GM06990 (cell line): ENCODE measurements at regions not wholly inside any gene's neighbourhood (a gene's known extent, or its start where the extent isn't known, plus 50 kb on each side); places are given as distances from the start of the nearest gene placed in this dataset.
"Not testable (repeated sequence)": the region's sequence is repeated elsewhere in the genome, so short reads cannot be mapped to it uniquely, and the experiment has no call there.

Experiments
- DNase-seq: peaks from one replicate; pipeline ENCODE4 v3.0.0-alpha.2; 2011; ENCODE audit not compliant: insufficient read length; ENCODE audit errors: extremely low read depth
- H3K27me3 ChIP-seq: replicated peaks from 2 replicates; pipeline ENCODE4 v1.6.0; 2011; ENCODE audit warnings: low read length; ENCODE audit not compliant: control insufficient read depth, insufficient read depth
- H3K36me3 ChIP-seq: 2 replicates; pipeline ENCODE4 v1.5.1; 2011; ENCODE audit warnings: low read length; ENCODE audit not compliant: control insufficient read depth, insufficient read depth
- H3K4me3 ChIP-seq: replicated peaks from 2 replicates; pipeline ENCODE4 v1.5.1; 2011; ENCODE audit warnings: low read depth, mild to moderate bottlenecking, control low read depth, low read length
- CTCF ChIP-seq: IDR thresholded peaks from 2 replicates; pipeline ENCODE4 v1.5.1; 2011; ENCODE audit warnings: low read length, control low read depth, mild to moderate bottlenecking, inconsistent platforms; ENCODE audit not compliant: insufficient read depth, poor library complexity, severe bottlenecking

GRCh38 chr6:82619573-82619972, 256.0 kb downstream of the TPBG start:
- H3K4me3 ChIP-seq = no peak overlapping the region
- TF ChIP-seq CTCF = no peak
- no peaks in the 10 kb centered on the region for H3K27me3 ChIP-seq
- H3K36me3 ChIP-seq = no peaks in the 10 kb centered on the region
- no peak for DNase-seq

GRCh38 chr6:82622461-82622860, 258.8 kb downstream of the TPBG start:
- Histone ChIP-seq H3K36me3 (no peaks in the 10 kb centered on the region), H3K27me3 (no peaks in the 10 kb centered on the region), H3K4me3 (no peak overlapping the region)
- TF ChIP-seq CTCF = no peak
- no peak for DNase-seq

GRCh38 chr6:82624251-82624650, 260.6 kb downstream of the TPBG start:
- Histone ChIP-seq H3K4me3 (no peak overlapping the region), H3K36me3 (no peaks in the 10 kb centered on the region), H3K27me3 (no peaks in the 10 kb centered on the region)
- TF ChIP-seq CTCF = no peak
- no peak for DNase-seq

- H3K27me3 ChIP-seq, H3K4me3 ChIP-seq, H3K36me3 ChIP-seq, DNase-seq: not testable (repeated sequence)
Measured at GRCh38 chr6:82626946-82627345, 263.3 kb downstream of the TPBG start.

GRCh38 chr6:82629921-82630320, 266.3 kb downstream of the TPBG start:
- no peak for DNase-seq

GRCh38 chr6:82641677-82642076, 278.1 kb downstream of the TPBG start:
- no peak for DNase-seq
- no peak for TF ChIP-seq CTCF
- Histone ChIP-seq H3K36me3 (no peaks in the 10 kb centered on the region), H3K27me3 (no peaks in the 10 kb centered on the region), H3K4me3 (no peak overlapping the region)

More at GRCh38 chr6:82629921-82630320, 266.3 kb downstream of the TPBG start:
- Histone ChIP-seq H3K27me3 (no peaks in the 10 kb centered on the region), H3K4me3 (no peak overlapping the region), H3K36me3 (no peaks in the 10 kb centered on the region)
- no peak for TF ChIP-seq CTCF
